WI38 (cell line): ENCODE measurements at regions not wholly inside any gene's neighbourhood (a gene's known extent, or its start where the extent isn't known, plus 50 kb on each side); places are given as distances from the start of the nearest gene placed in this dataset.

ENCODE experiments used
- H3K4me3 ChIP-seq: 2 replicates; pipeline ENCODE4 v1.5.1; 2011; ENCODE audit warnings: low read depth, mild to moderate bottlenecking, control low read depth, low read length
- TF ChIP-seq, protein P1 (sequence below): IDR thresholded peaks from 2 replicates; pipeline ENCODE4 v1.5.1; 2012; ENCODE audit warnings: low read depth, mild to moderate bottlenecking, control low read depth, low read length

DNA sequence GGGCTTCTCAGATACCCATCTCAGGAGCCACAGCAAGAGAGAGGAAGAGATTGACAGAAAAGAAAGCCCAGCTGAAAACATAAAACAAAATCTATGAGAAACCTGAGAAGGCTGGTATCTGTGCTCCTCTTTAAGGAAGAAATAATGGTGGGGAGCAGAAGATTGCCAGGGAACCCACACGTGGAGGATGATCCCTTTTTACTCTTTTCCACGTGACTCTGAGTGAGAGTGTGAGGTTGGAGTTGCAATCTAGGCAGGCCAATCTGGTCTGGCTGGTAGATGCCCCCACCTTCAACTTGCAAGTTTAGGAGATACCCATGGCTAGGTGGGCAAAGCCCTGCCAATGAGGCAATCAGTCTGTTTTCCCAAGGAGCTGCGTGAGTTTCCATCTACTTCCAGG, 202.3 kb downstream of the TENT4A start:
- H3K4me3 ChIP-seq, result no peak overlapping the region
- TF ChIP-seq, protein P1, sequence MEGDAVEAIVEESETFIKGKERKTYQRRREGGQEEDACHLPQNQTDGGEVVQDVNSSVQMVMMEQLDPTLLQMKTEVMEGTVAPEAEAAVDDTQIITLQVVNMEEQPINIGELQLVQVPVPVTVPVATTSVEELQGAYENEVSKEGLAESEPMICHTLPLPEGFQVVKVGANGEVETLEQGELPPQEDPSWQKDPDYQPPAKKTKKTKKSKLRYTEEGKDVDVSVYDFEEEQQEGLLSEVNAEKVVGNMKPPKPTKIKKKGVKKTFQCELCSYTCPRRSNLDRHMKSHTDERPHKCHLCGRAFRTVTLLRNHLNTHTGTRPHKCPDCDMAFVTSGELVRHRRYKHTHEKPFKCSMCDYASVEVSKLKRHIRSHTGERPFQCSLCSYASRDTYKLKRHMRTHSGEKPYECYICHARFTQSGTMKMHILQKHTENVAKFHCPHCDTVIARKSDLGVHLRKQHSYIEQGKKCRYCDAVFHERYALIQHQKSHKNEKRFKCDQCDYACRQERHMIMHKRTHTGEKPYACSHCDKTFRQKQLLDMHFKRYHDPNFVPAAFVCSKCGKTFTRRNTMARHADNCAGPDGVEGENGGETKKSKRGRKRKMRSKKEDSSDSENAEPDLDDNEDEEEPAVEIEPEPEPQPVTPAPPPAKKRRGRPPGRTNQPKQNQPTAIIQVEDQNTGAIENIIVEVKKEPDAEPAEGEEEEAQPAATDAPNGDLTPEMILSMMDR, result no peak

DNA sequence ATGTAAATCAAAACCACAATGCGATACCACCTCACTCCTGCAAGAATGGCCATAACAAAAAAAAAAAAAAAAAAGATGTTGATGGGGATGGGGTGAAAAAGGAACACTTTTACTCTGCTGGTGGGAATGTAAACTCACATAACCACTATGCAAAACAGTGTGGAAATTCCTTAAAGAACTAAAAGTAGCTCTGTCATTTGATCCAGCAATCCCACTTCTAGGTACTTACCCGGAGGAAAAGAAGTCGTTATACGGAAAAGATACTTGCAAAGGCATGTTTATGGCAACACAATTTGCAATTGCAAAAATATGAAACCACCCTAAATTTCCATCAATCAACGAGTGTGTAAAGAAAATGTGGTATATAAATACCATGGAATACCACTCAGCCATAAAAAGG, 205.0 kb downstream of the TENT4A start:
- TF ChIP-seq, protein P1, result no peak

DNA sequence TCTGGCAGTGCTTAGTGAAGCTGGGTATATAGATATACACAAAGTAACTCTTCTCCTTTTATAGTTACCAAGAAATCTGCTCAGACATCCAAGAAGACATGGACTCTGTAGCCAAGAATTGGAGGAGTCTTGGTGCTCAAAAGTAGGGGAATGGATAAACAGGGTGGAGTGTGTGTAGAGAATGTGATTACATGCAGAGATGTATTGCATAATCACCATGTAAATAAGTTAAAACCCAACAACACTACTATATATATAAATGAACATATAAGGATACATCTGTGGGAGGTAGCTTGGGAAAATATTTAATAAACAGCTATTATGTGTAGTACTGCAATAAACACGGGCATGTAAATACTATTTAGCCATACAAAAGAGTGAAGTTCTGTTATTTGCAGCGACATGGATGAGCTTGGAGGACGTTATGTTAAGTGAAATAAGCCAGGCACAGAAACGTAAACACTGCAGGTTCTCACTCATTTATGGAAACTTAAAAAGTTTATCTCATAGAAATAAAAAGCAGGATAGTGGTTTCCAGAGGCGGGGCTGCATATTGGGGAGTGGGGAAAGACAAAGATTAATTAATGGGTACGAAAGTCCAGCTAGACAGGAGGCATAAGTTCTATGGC, 207.5 kb downstream of the TENT4A start:
- no peak overlapping the region for H3K4me3 ChIP-seq
- TF ChIP-seq, protein P1, result no peak

More for the DNA sequence above, 205.0 kb downstream of the TENT4A start:
- no peak overlapping the region for H3K4me3 ChIP-seq

DNA sequence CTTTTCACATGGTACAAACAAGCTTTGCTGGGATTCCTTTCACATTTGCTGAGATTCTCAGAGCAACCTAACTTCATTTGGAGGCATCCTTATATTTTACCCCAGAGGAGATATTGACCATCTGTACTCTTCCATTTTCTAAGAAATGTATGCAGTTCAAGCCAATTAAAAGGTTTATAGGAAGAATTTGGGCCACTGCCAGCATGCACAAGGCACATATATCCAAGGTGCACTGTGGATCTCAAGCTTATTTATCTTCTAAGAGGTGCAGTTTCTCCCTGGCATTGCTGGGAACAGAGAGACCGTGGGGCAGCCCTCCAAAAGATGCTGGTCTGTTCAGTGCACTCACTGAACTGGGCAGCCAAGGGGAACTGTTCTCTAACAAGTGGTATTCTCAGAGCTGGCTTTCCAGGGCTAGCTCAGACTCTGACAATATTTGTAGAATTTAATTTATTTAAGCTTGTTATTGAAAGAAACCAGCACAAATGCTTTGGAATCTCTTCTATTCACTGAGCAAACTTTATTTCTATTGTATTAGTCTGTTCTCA, 213.3 kb downstream of the TENT4A start:
- no peak overlapping the region for H3K4me3 ChIP-seq
- TF ChIP-seq, protein P1, result no peak

DNA sequence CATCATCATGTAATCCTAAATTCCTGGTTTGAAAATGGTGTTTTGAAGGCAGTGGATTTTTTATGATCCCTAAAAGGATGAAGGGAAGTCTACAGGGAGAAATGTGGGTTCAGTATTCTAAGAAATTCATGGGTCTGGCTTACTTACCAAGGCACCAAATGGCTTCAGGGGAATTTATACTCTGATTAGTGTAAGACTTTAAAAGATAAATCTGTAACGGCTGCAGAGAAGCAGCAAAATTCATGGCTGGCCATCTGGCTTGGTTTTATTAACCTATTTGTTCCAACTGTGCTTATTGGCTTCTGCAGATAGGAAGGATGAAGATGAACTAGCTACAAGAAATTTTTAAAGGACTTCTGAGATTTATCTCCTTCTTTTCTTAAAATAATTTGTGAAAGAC, 222.8 kb downstream of the TENT4A start:
- H3K4me3 ChIP-seq, result no peak overlapping the region
- TF ChIP-seq, protein P1, result no peak

DNA sequence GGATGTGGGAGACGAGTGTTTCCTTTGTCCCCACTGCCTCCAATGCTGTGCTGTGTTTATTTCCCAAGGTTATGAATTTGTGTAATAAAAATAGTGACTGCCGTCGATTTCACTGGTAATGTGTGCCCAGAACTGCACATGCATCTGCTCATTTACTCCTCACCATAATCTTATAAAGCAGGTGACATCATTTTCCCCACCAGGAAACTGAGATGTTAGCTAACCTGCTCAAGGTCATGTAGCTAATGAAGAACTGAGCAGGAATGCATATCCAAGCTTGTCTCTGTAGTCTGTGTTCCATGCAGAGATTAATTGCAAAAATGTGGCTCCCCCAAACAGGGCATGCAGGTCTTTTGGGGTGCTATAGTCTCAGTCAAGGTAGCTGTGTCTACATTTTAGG, 224.4 kb downstream of the TENT4A start:
- no peak overlapping the region for H3K4me3 ChIP-seq
- TF ChIP-seq, protein P1, result no peak

DNA sequence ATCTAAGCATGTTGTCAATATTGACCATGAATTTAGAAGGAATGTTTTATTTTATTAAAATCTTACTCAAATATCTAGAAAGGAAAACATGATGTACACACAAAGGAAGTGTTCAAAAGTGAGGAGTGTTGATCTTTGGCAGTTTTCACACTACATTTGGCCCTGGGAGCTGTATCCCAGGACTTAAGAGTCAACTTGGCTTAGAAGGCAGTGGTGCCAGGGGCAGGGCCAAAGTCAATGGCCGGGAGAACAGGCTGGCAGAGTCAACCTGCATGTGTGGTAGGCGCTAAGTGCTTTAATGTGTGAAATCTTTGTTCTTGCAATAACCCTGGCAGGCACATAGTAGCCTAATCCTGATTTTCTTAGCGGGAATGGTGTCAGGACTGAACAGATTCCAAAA, 228.4 kb downstream of the TENT4A start:
- TF ChIP-seq, protein P1, result no peak
- no peak overlapping the region for H3K4me3 ChIP-seq
